SK-N-SH treated with all-trans-retinoic acid at 6 μM for 48 hours (cell line): ENCODE measurements at regions not wholly inside any gene's neighbourhood (a gene's known extent, or its start where the extent isn't known, plus 50 kb on each side); places are given as distances from the start of the nearest gene placed in this dataset.

ENCODE experiments used
- ARNTL ChIP-seq: fragments of 450-650 bp; formaldehyde crosslinking; IDR thresholded peaks from 2 replicates; pipeline ENCODE4 v1.5.0; 2020; ENCODE audit warnings: low read depth, mild to moderate bottlenecking, moderate library complexity, borderline replicate concordance
- ISL1 ChIP-seq: fragments of 250-450 bp; sonication (Bioruptor Pico); IDR thresholded peaks from 2 replicates; pipeline ENCODE4 v2.1.2; 2022; ENCODE audit warnings: mild to moderate bottlenecking, moderate library complexity
- OSR1 ChIP-seq: fragments of 250-450 bp; sonication (Bioruptor Pico); IDR thresholded peaks from 2 replicates; pipeline ENCODE4 v1.8.0; 2022; ENCODE audit warnings: moderate library complexity, mild to moderate bottlenecking, inconsistent platforms
- PATZ1 ChIP-seq: fragments of 250-450 bp; sonication (Bioruptor Pico); IDR thresholded peaks from 2 replicates; pipeline ENCODE4 v1.8.0; 2020; ENCODE audit warnings: mild to moderate bottlenecking, moderate library complexity, borderline replicate concordance
- PPARA ChIP-seq: fragments of 250-450 bp; sonication (Bioruptor Pico); IDR thresholded peaks from 2 replicates; pipeline ENCODE4 v1.5.0; 2020; ENCODE audit warnings: mild to moderate bottlenecking, borderline replicate concordance
- RARB ChIP-seq: fragments of 250-450 bp; sonication (Bioruptor Pico); IDR thresholded peaks from 2 replicates; pipeline ENCODE4 v1.8.0; 2021; ENCODE audit warnings: mild to moderate bottlenecking, moderate library complexity
- ZFP30 ChIP-seq: fragments of 450-650 bp; formaldehyde crosslinking; IDR thresholded peaks from 2 replicates; pipeline ENCODE4 v1.5.0; 2022; ENCODE audit warnings: mild to moderate bottlenecking, moderate library complexity

GRCh38 chr6:154590756-154591155 lies 80.3 kb upstream of the CNKSR3 start:
- TF ChIP-seq RARB (CRISPR knock-in tag) (no peak), OSR1 (CRISPR knock-in tag) (no peak), ARNTL (no peak), ZFP30 (CRISPR knock-in tag) (no peak), PPARA (CRISPR knock-in tag) (no peak), PATZ1 (CRISPR knock-in tag) (no peak), ISL1 (CRISPR knock-in tag) (no peak)
